GM18909 (cell line): ENCODE measurements at regions not wholly inside any gene's neighbourhood (a gene's known extent, or its start where the extent isn't known, plus 50 kb on each side); places are given as distances from the start of the nearest gene placed in this dataset.
"Not testable (repeated sequence)": the region's sequence is repeated elsewhere in the genome, so short reads cannot be mapped to it uniquely, and the experiment has no call there.

Experiments used
- ATAC-seq: cut with Tn5 transposase; IDR thresholded peaks from one replicate; pipeline ENCODE4 v1.9.1; 2021; ENCODE audit warnings: mild to moderate bottlenecking; ENCODE audit not compliant: unreplicated experiment, poor library complexity

DNA sequence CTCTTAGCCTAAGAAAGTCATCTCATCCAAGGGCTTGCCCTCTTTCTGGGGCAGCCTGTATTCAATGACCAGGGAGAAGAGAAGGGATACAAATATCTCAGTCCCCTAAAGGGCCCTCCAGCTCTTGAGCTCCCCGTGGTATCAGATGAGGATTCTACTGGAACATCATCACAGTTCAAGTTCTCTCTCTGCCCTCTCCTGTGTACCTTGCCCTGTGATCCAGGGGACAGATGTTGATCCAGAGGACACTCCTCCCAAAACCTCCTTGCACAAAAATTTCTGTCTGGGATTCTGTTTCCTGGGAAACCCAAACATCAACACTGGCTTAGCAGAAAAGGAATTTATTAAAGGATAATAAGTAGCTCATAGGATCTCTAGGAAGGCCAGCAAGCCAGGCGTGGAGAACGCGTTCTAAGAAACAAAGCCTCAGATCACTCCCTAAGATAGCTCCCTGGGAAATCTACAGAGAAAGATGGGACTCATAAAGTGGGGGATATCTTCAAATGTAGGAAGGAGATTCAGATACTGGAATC lies 296.3 kb upstream of the KLF3 start:
- ATAC-seq, result no peak

DNA sequence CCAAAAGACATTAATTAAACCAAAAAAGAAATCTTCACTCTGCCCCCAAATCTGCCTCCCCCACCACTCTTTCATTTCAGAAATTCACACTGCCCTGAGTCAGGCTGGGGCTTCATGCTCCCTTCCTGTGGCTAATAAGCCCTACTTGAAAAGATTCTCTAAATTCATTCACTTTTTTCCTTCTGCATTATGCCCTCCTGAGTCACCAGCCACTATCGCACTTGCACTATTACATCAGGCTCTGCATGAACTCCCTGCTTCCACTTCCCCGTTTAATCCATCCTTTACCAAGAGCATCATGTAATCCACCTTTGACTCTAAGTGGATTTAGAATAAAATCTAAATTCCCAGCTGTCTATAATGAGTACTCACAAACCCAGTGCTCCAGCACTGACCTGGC lies 295.4 kb upstream of the KLF3 start:
- no peak for ATAC-seq

DNA sequence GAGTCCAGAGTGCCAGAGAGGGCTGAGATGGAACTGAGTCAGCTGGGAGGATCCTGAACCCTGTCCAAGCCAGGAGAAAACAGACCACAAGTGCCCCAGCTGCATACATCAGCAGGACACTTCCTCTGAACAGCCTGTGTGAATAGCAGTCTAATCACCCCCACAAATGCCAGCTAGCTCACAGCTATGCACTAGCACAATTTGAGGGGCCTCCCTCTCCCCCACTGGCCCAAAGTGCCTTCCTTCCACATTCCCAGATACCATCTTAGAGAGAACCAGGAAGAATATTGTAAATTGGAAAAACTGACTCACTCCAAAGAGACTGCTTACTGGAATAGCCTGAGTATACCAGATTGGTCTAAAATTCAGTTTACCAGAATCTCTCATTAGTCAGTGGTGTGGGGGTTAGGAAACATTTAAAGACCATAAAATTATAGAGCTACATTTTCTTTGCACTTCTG lies 292.6 kb upstream of the KLF3 start:
- no peak for ATAC-seq

DNA sequence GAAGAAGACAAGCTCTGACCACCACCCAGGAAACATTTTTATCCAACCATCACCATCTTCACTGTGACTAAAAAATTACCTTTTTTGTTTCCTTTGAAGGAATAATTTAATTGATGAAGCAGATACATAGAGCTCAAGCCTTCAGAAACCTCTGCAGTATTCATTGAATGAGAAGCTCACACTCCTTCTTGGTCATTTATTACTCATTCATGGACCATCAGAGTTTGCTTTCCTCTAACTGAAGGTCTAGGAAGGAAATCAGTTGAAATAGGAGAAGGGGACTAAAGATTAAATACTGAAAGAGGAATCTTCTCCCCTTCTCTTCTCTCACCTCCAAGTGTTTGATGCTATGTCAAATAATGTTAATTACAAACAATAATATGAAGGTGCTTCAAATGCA lies 290.6 kb upstream of the KLF3 start:
- ATAC-seq, result no peak

DNA sequence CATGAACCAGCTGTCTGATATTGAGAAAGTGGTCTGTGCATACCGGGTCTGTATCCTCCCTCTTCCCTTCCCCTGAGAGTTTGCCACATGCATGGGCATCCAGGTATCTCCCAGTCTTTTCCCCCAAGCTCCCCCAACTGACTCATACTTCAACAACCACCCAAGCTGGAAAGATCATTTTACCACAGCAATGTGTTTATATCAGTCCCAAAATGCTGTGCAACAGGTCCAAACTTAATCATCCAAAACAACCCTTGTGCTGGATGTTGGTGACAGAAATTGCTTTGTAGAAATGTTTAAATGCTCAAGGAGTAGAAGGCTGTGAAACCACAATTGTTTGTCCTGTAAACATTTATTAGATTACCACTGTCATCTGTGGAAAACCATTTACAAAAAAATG lies 286.8 kb upstream of the KLF3 start:
- ATAC-seq, result no peak

DNA sequence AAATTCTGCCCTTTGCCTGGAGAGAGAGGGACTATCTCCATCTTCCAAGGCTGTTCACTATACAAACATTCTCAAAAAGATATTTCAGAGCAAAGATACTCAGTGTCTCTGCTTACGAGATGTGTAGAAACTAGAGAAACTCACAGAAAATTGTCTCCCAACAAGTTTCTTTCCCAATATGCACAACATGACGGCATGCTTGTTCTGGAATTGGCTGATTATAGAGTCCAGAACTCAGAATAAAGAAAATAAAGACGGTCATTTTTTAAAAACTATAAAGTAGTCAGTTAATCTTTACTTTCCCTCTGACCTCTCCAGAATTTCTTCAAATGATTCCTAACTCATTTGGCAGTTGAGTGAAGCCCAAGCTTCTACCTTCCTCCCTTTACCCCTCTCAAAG lies 285.5 kb upstream of the KLF3 start:
- ATAC-seq, result no peak

DNA sequence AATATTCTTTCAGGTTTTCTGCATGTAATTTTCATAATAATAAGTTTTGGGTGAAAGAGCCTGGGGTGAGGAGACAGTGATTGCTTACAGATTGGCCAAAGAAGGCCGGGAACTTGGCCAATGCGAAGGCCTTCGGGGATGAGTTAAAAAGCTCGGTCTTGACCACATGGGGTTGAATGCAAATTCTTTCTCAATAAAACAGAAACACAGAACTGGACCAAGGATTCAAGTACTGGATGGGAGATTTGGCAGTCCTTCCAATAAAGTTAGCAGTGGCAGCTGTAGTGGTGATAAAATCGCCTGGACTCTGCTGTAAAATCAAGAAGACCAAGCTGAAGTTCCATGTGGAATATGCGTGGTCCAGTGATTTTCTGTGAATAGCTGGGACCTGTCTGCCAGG lies 282.2 kb upstream of the KLF3 start:
- ATAC-seq, result no peak

DNA sequence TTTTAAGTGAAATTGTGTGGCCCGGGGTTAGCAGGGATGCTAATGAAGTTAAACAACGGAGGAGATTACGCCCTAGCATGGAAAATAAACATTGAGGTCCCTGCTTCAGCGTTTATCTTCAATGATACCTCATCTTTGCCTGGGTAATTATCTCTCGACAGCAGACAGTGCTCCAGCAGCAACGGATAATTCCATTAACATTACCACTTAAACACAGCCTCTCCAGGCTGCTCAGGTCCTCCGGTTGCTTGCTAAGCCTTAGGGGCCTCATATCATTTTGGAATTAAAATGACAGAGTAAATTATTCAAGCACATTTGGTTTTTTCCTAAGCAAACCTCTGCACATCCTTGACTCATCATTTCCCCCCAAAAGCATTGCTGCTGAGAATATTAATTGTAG lies 281.5 kb upstream of the KLF3 start:
- ATAC-seq, result no peak

DNA sequence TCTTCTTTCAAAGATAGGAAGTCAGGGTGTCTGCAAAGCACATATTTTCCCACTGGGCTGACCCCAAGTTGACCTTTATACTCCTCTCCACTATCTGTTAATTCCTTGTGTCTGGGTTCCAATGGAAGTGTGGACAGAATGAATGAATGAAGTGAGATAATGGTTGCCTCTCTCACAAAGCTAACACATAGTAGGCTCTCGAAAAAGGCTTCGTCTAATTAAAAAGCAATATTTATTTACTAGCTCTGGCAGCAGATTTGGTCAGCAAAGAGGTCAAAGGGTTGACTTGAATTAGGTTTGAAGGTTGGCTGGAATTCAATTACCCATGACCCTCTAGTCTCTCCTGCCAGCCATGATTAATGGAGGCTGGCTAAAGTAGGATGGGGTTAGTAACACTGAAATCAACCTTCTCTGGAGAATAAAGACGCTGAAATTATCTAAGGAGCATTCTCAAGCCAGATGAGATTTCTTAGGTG lies 280.3 kb upstream of the KLF3 start:
- ATAC-seq, result no peak

DNA sequence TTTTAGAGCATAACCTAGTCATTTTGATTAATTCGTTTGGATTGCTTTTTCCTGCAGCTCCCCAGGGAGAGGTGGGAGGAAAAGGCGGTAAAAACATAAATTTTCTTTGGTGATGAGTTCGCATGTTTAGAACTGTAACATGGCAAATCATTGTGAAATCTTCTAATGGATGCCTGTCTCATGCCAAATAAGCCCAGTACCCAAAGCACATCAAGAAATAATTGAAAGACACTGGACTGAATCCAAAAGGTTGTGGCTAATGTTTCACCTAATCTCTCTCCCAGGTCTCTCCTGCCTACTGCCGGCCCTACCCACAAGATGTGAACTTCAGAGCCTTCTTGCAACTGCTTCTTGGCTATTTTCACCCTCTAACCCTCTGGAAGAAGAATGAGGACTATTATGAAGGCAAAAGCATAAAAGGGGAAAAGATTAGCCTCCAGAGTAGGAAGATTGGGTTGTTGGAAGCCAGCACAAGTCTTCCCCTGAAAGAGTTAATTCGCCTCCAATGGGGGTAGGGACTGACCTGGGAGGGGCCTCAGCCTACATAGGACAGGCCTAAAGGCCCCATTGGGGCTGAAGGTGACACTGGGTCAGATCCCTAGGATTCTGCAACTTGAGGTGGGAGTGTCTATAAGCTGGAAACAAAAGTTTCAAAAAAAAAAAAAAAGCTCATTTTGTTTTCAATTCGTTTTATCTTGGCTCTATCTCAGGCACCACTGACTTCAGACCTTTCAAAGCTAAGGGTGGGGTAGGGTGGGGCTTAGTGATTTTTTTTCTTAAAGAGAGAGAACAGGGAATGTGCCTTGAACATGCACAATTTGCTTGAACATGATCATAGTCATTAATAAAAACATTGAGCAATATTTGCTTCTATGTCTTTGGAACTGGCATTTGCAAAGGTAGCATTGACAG lies 278.6 kb upstream of the KLF3 start:
- no peak for ATAC-seq

DNA sequence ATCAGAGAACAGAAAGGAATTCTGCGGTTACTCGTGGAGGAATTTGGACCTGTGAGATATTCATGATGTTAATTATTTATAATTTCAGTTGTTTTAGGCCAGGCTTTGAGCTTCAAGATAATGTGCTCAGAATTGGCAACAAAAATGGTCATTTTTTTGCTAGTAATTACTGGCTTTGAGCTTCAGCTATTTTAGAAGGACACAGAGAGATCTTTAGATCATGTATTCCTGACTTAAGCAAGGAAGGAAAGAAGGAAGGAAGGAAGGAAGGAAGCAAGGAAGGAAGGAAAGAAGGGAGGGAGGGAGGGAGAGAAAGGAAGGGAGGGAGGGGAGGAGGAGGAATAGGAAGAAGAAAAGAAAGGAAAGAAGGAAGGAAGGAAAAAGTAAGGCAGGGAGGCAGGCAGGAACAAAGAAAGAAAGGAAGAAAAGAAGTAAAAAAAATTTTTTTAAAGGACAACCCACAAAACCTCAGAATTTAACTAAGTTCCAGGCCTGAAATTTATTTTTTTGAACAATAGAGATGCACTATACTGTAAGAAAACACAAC lies 277.9 kb upstream of the KLF3 start:
- no peak for ATAC-seq

DNA sequence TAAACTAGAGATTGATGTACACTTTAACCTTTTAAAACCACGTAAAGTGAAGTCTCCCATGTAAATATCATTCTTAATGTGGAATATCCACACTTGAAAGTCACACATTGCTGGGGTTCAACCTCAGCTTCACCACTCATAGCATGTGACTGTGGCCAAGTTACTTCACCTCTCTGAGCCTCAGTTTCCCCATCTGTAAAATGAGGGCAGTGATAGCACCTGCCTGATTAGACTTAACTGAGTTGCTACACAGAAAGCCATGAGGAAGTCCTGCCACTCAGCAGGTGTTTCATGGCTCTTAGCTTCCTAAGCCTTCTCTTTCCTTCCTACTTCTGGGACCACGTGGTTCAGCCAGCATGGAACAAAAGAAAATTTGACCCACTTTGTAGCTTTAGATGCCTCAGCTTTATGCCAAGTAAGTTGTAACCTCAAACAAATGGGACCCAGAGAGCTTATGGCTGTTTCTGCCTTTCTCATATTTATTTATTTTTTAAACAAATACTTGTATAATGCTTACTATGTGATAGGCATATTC lies 277.3 kb upstream of the KLF3 start:
- no peak for ATAC-seq

DNA sequence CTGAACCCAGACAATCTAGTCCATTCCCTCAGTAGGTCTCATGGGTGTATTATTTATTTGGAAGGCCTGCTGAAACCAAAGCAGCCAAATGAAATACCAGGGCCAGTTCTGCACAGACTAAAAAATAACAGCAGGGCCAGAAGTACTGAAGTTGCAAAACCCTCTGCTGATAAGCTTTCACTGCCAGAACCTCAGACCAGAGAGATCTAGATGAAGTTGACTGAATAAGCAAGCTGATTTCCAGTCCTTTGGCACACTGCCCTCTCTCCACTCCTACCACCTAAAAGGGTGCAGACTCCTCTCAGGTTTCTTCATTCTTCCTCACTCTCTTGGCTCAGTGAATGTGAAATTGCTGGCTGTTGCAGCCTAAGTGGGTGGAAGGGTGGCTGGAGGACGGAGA lies 276.7 kb upstream of the KLF3 start:
- ATAC-seq, result no peak

DNA sequence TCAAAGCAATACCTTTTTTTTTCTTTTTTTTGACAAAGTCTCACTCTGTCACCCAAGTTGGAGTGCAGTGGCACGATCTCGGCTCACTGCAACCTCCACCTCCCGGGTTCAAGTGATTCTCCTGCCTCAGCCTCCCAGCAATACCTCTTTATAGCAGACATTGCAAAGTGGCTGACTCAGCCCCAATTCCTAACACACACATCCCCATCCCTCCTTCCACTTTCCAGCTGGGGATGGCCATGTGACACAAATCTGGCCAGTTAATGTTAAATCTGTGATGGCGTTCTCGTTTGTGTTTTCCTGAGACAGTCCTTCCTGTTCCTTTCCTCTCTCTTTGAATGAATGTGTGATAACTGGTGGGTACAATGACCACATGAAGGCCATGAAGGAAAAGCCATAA lies 276.2 kb upstream of the KLF3 start:
- ATAC-seq, result no peak

DNA sequence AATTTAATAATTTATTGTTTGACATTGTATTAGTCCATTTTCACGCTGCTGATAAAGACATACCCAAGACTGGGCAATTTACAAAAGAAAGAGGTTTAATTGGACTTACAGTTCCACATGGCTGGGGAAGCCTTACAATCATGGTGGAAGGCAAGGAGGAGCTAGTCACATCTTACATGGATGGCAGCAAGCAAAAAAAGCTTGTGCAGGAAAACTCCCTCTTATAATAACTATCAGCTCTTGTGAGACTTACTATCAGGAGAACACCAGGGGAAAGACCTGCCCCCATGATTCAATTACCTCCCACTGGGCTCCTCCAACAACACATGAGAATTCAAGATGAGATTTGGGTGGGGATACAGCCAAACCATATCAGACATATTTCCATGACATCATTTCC lies 275.1 kb upstream of the KLF3 start:
- not testable (repeated sequence) for ATAC-seq

DNA sequence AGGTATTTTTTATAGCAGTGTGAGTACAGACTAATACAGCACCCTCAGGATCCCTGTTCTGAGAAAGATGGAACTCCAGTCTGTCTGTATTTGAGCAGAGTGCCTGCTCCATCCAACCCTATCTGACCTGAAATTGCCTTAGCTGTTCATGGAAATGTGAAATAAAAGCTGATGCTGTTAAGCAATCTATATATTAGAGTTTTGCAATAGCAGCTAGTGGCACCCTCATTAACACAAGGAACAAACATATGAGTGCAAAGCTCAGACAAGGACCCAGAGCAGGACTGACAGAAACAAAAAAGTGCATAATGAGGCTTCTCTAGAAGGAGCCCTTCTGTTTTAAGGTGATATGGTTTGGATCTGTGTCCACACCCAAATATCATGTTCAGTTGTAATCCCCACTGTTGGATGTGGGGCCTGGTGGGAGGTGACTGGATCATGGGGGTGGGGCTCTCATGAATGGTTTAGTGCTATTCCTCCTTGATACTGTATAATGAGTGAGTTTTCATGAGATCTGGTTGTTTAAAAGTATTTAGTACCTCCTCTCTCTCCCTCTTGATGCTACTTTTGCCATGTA lies 272.9 kb upstream of the KLF3 start:
- ATAC-seq, result no peak

DNA sequence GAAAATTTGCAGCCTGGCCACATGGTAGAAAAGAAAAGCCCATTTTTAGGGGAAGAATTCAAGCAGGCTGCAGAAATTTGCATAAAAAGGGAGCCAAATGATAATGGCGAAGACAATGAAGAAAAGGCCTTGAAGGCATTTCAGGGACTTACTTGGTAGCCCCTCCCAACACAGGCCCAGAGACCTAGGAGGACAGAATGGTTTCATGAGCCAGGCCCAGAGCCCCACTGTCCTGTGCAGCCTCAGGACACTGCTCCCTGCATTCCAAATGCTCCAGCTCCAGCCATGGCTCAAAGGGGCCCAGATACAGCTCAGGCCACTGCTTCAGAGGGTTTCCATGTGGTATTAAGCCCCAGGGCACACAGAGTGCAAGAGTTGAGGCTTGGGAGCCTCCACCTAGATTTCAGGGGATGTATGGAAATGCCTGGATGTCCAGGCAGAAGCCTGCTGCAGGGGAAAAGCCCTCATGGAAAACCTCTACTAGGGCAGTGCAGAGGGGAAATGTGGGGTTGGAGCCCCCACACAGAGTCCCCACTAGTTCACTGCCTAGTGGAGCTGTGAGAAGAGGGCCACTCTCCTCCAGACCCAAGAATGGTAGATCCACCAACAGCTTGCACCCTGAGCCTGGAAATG lies 271.7 kb upstream of the KLF3 start:
- no peak for ATAC-seq

DNA sequence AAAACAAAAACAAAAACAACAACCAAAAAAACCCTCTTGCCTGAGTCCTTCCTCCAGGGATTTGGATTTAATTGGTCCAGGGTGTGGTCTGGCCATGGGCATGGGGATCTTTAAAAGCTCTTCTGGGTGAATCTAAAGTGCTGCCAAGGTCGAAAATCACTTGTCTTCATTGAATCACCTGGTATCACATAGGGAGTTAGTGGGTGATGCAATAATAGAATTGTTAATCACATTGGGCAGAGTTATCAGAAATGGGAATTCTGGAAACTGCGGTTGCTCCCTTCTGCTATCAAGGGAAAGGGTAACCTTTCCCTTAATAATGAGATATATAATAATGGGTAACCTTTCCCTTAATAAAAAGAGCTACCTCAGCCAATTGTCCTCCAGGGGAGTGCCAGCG lies 267.9 kb upstream of the KLF3 start:
- no peak for ATAC-seq

DNA sequence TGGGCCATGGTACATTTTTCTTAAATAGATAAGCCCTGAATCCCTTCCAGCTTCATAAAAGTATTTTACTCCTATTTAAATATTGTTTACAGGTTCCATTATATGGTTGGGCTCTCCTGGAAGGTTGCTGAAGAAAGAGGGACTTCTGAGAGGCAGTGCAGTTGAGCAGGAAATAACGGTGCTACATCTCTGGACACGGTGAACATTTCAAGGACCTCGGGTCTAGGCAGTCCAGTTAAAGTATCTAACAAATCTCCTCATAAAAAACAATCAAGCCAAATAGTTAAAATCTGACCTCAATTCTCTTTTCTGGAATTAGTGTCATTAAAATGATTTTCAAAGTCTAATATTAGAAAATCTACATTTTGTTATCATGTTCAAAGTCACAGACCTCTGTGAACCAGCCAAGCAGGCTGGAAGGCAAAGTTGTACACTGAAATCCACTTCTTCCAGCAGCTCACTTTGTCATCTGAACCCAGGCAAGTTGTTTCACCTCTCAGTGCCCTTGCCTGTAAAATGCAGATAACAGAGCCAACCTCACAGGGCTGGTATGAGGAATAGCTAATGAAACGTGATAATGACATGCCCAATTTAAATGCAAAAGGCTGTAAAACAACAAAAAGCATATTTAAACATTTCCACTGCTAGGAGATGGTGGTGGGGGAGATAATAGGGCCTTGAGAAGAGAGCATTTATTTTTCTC lies 267.0 kb upstream of the KLF3 start:
- ATAC-seq, result no peak

DNA sequence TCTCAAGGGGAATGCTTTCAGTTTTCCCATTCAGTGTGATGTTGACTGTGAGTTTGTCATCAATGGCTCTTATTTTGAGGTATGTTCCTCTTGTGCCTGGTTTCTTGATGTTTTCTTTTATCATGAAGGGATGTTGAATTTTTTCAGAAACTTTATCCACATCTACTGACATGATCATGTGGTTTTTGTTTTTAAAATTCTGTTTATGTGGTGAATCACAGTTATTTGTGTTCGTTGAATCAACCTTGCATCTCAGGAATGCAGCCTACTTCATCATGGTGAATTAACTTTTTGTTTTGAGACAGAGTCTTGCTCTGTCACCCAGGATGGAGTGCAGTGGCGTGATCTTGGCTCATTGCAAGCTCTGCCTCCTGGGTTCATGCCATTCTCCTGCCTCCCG lies 263.1 kb upstream of the KLF3 start:
- ATAC-seq, result no peak
